Neutrophil (primary cell): ENCODE measurements at regions not wholly inside any gene's neighbourhood (a gene's known extent, or its start where the extent isn't known, plus 50 kb on each side); places are given as distances from the start of the nearest gene placed in this dataset.

Source experiments
- H3K27ac ChIP-seq: fragments of 200-600 bp; sonication (generic); 2 replicates; pipeline ENCODE4 v1.5.1; 2016; ENCODE audit warnings: mild to moderate bottlenecking, moderate library complexity
- H3K27me3 ChIP-seq: fragments of 200-600 bp; sonication (generic); 2 replicates; pipeline ENCODE4 v1.6.0; 2016; ENCODE audit warnings: mild to moderate bottlenecking
- H3K36me3 ChIP-seq: fragments of 200-600 bp; sonication (generic); 2 replicates; pipeline ENCODE4 v1.5.1; 2017
- H3K4me1 ChIP-seq, 2 experiments: fragments of 200-600 bp in 1 of 2; sonication (generic) in 1 of 2; 1 replicate in 1 of 2; 2 replicates in 1 of 2; pipeline versions ENCODE4 v1.5.1 to v1.6.1; 2013 to 2016; ENCODE audit warnings: low read depth in 1 of 2, low read length in 1 of 2, mild to moderate bottlenecking in 1 of 2, moderate library complexity in 1 of 2; ENCODE audit not compliant: control insufficient read depth in 1 of 2, insufficient read depth in 1 of 2
- H3K4me3 ChIP-seq, 2 experiments: fragments of 200-600 bp in 1 of 2; sonication (generic) in 1 of 2; 1 replicate in 1 of 2; 2 replicates in 1 of 2; pipeline ENCODE4 v1.5.1; 2013 to 2016; ENCODE audit warnings: low read depth in 1 of 2, low read length in 1 of 2, mild to moderate bottlenecking in 1 of 2, moderate library complexity in 1 of 2
- H3K9me3 ChIP-seq: fragments of 200-600 bp; sonication (generic); 2 replicates; pipeline ENCODE4 v1.5.1; 2016
- TF ChIP-seq, protein P1 (sequence below): fragments of 200-600 bp; sonication (generic); IDR thresholded peaks from 2 replicates; pipeline ENCODE4 v1.5.1; 2016; ENCODE audit warnings: antibody characterized with exemption

DNA sequence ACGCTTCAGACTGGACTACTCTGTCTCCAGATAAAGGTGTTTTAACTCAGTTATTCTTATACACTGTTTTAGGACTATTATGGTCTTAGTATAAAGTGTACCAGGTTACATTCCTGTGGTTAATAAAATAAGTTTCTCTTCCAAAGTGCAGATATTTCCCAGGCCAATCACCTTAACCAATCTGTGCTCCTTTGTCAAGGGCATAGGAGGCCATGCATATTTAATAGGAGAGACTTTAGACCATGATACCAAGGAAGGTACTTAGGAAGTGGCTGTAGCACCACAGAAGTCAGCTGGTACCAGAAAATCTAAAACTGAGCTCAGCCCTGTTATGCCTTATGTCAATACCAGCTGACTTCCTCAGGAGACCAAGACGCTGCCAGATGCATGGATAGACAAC, 226.5 kb upstream of the TMEM72 start:
- no peaks in the 10 kb centered on the region for H3K9me3 ChIP-seq
- H3K36me3 ChIP-seq: no peaks in the 10 kb centered on the region
- H3K27me3 ChIP-seq: no peaks in the 10 kb centered on the region
- TF ChIP-seq, protein P1, sequence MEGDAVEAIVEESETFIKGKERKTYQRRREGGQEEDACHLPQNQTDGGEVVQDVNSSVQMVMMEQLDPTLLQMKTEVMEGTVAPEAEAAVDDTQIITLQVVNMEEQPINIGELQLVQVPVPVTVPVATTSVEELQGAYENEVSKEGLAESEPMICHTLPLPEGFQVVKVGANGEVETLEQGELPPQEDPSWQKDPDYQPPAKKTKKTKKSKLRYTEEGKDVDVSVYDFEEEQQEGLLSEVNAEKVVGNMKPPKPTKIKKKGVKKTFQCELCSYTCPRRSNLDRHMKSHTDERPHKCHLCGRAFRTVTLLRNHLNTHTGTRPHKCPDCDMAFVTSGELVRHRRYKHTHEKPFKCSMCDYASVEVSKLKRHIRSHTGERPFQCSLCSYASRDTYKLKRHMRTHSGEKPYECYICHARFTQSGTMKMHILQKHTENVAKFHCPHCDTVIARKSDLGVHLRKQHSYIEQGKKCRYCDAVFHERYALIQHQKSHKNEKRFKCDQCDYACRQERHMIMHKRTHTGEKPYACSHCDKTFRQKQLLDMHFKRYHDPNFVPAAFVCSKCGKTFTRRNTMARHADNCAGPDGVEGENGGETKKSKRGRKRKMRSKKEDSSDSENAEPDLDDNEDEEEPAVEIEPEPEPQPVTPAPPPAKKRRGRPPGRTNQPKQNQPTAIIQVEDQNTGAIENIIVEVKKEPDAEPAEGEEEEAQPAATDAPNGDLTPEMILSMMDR: no peak
- H3K4me1 ChIP-seq: no peaks in the 10 kb centered on the region
- H3K4me3 ChIP-seq: no peak overlapping the region
- H3K27ac ChIP-seq: no peak overlapping the region

DNA sequence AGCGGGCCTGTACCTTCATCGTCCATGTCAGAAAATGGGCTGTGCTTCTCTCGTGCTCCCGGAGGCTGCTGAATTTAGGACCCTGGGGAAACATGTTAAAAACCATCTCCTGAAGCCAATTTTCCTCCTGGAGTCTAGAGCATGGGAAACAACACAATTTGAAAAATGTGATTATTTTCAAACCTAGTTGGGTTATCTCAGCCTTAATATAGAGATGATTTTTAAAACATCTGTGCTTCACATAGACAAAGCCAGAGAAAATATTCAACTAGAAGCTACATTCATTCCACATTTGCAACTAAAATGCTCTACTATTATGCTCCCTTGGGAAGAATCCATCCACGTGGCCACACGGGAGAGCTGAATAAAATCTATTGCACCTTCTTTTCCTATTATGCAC, 225.9 kb upstream of the TMEM72 start:
- TF ChIP-seq, protein P1: no peak
- Histone ChIP-seq H3K36me3 (no peaks in the 10 kb centered on the region), H3K4me3 (no peak overlapping the region), H3K4me1 (no peaks in the 10 kb centered on the region), H3K27me3 (no peaks in the 10 kb centered on the region), H3K9me3 (no peaks in the 10 kb centered on the region), H3K27ac (no peak overlapping the region)

DNA sequence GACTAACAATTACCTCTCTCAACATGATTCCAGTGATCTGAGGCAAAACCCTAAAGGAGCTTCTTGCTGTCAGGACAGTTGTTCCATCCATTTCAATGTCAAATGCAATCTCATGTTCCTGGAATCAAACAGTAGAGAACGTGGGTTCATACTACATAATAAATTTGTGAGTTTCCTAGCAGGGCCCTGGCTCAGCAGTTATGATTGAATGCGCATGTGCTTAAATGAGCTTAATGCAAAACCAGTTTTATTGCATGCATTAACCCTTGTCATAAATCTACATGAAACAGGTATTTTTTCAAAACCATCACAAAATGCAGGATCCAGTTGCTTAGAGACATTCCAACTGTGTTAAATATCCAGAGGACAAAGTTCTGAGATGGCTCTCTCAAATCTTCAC, 225.4 kb upstream of the TMEM72 start:
- Histone ChIP-seq H3K4me3 (no peak overlapping the region), H3K9me3 (no peaks in the 10 kb centered on the region), H3K27ac (no peak overlapping the region), H3K27me3 (no peaks in the 10 kb centered on the region), H3K4me1 (no peaks in the 10 kb centered on the region), H3K36me3 (no peaks in the 10 kb centered on the region)
- TF ChIP-seq, protein P1: no peak

DNA sequence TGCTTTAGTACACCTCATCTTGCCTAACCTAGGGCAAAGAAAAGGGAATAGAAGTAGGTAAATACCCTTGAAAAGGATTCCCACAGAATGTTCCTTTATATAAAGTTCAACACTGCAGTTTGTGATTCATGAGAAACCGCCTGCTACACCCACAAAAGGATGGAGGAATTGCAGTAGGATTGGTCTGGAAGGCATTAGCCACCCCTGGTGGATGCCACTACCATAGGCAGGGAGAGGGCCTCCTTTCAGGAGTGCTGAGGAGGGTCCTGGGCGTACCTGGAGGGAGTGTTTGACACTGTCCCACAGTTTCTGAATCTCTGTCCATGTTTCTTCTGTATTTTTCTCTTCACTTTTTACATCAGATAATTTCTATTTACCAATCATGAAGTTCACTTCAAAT, 221.8 kb upstream of the TMEM72 start:
- no peak overlapping the region for H3K4me3 ChIP-seq
- H3K27me3 ChIP-seq: no peaks in the 10 kb centered on the region
- H3K4me1 ChIP-seq: no peaks in the 10 kb centered on the region
- no peak overlapping the region for H3K27ac ChIP-seq
- H3K9me3 ChIP-seq: no peaks in the 10 kb centered on the region
- H3K36me3 ChIP-seq: no peaks in the 10 kb centered on the region
- TF ChIP-seq, protein P1: no peak

DNA sequence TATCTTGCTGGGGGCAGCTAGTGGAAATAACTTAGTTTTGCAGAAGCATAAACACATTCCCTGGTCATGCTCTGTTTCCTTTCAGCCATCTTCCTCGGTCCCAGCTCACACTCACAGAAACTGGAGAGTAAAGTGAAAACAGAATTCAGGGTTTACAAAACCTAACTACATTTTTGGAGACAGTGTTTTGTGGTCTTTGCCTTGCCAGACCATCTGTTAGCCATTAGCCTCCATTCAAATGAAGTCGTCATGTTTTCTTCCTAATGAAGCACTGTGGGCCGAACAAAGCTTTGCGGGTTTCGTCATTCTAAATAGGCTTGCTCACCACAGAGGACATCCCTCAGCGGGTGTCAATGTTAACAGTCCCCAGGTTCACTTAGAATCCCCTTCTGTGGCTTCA, 214.6 kb upstream of the TMEM72 start:
- Histone ChIP-seq H3K4me3 (no peak overlapping the region), H3K4me1 (no peaks in the 10 kb centered on the region), H3K9me3 (no peaks in the 10 kb centered on the region), H3K27ac (no peak overlapping the region), H3K36me3 (no peaks in the 10 kb centered on the region), H3K27me3 (no peaks in the 10 kb centered on the region)
- TF ChIP-seq, protein P1: no peak

DNA sequence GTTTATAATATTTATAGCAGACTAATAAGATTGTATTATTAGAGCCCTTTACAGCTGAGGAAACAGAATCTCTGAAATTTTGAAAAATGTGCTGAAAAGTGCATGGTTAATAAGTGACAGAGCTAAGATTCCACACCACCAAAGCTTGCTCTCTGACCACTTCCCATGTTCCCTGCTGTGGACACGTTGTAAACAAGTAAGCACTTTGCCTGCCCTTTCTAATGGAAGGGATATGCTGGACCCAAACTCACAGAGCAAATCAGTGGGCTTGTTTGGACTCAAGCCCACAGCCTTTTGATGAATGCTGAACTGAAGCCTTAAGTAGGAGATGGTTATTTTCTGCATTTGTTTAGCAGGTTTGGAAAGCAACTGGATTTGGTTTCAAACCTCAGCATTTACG, 214.0 kb upstream of the TMEM72 start:
- no peaks in the 10 kb centered on the region for H3K27me3 ChIP-seq
- no peak overlapping the region for H3K4me3 ChIP-seq
- TF ChIP-seq, protein P1: no peak
- no peaks in the 10 kb centered on the region for H3K9me3 ChIP-seq
- H3K27ac ChIP-seq: no peak overlapping the region
- no peaks in the 10 kb centered on the region for H3K36me3 ChIP-seq
- H3K4me1 ChIP-seq: no peaks in the 10 kb centered on the region
